ENCODE measurements at regions not wholly inside any gene's neighbourhood (a gene's known extent, or its start where the extent isn't known, plus 50 kb on each side); places are given as distances from the start of the nearest gene placed in this dataset.

- no peaks in the 10 kb centered on the region for H3K23me2 ChIP-seq (ENCODE audit: low read depth, low read length)
- CTCF ChIA-PET (ENCODE audit: partially characterized antibody): interaction anchor here (1.7 to 2.8 kb wide), 2 partner anchors 11 to 50 kb away, joined by 5 to 9 read pairs; no protein-coding TSS in a partner anchor
- no peaks in the 10 kb centered on the region for H3K9me3 ChIP-seq (ENCODE audit: insufficient read depth in 2 of 2, low read depth in 1 of 2, low read length in 1 of 2)
- H2BK120ac ChIP-seq (replicated peaks; ENCODE audit: low read depth, low read length): no peak overlapping the region
- H2BK15ac ChIP-seq (ENCODE audit: low read length): peak overlapping the region; percentile 66; the same call in 1 of the 2 replicates
- no peak overlapping the region for H3K4me3 ChIP-seq (ENCODE audit: extremely low read depth in 1 of 4, insufficient read depth in 2 of 4, low read depth in 3 of 4, low read length in 4 of 4)
- no peak overlapping the region for H3K4ac ChIP-seq (replicated peaks; ENCODE audit: insufficient read length, low read depth, low read length)
- peaks cover 0 to 3% (median 2%) of the 10 kb centered on the region in 4 experiments; a peak in 2 of 7 replicates for H3K4me1 ChIP-seq (replicated peaks in 1 of 4; ENCODE audit: control insufficient read depth in 3 of 4, insufficient read depth in 4 of 4, low read length in 3 of 4)
- H2BK12ac ChIP-seq (ENCODE audit: low read depth, low read length): no peak overlapping the region
- H3K23ac ChIP-seq (ENCODE audit: insufficient read length): peak overlapping the region; percentile 92
- no peak overlapping the region for H4K5ac ChIP-seq (ENCODE audit: insufficient read length, low read depth, low read length)
- FAIRE-seq (no peak), DNase-seq (ENCODE audit: low read depth in 1 of 2, low spot score in 2 of 2) (no peak)
- H3K36me3 ChIP-seq (ENCODE audit: control insufficient read depth in 2 of 4, insufficient read depth in 4 of 4, low read length in 3 of 4): no peaks in the 10 kb centered on the region
- WGBS, 2 experiments (ENCODE audit: extremely low coverage in 1 of 2, insufficient coverage in 1 of 2, insufficient read length in 1 of 2, insufficient replicate concordance in 2 of 2, low coverage in 1 of 2, low lambda C conversion rate in 2 of 2, missing lambda C conversion rate in 1 of 2): 87% methylated on average over 6 of the region's 6 CpGs; no CpG with 5 or more reads in 1 of the 2 experiments
- no peaks in the 10 kb centered on the region for H3K27me3 ChIP-seq (replicated peaks in 1 of 4; ENCODE audit: control insufficient read depth in 3 of 4, extremely low read depth in 1 of 4, insufficient read depth in 3 of 4, low read length in 3 of 4)
- H3K14ac ChIP-seq (ENCODE audit: insufficient read length): no peak overlapping the region
- no peak overlapping the region for H2BK5ac ChIP-seq (ENCODE audit: low read depth, low read length)
- POLR2A ChIA-PET (ENCODE audit: partially characterized antibody): interaction anchor here (0.7 to 1.6 kb wide), 2 partner anchors 10 to 36 kb away, joined by 3 to 5 read pairs; no protein-coding TSS in a partner anchor
- no peak overlapping the region for H2AK5ac ChIP-seq (ENCODE audit: low read depth, low read length)
- H2AFZ ChIP-seq (ENCODE audit: low read length): no peak overlapping the region
- no peaks in the 10 kb centered on the region; a peak in 1 of 4 replicates for H3K79me2 ChIP-seq (ENCODE audit: control insufficient read depth in 1 of 2, insufficient read depth in 2 of 2, low read length in 2 of 2)
- no peak overlapping the region for H4K8ac ChIP-seq (ENCODE audit: extremely low read depth, insufficient read depth, low read length)
- H3K27ac ChIP-seq (ENCODE audit: low read depth, low read length): no peak overlapping the region
- no peak overlapping the region for H3K9ac ChIP-seq (replicated peaks in 1 of 4; ENCODE audit: extremely low read depth in 1 of 4, low read depth in 3 of 4, low read length in 3 of 4)
- H3K79me1 ChIP-seq (ENCODE audit: low read depth, low read length): no peaks in the 10 kb centered on the region
- H2BK20ac ChIP-seq (ENCODE audit: low read length): no peak overlapping the region
- no peak overlapping the region for H3K18ac ChIP-seq (ENCODE audit: extremely low read depth, low read length)
- no peaks in the 10 kb centered on the region for H4K20me1 ChIP-seq (replicated peaks in 1 of 2; ENCODE audit: control insufficient read depth in 1 of 2, insufficient read depth in 2 of 2, low read length in 2 of 2)
- no peak overlapping the region for H3K4me2 ChIP-seq (ENCODE audit: insufficient read depth in 1 of 2, low read depth in 2 of 2, low read length in 2 of 2)
- peak overlapping the region; percentile 85 for H4K91ac ChIP-seq (replicated peaks; ENCODE audit: insufficient read length, low read length)
- no peak overlapping the region for H3K56ac ChIP-seq (replicated peaks; ENCODE audit: insufficient read length, low read depth, low read length)
- TF ChIP-seq TBP (IDR thresholded peaks at IDR 0.05; ENCODE audit: low read depth, low read length) (no peak), SP2 (IDR thresholded peaks at IDR 0.05; ENCODE audit: low read length) (no peak), TAF1 (IDR thresholded peaks at IDR 0.05; ENCODE audit: low read depth, low read length) (no peak), SP1 (IDR thresholded peaks at IDR 0.05; ENCODE audit: low read depth, low read length) (no peak), FOSL1 (IDR thresholded peaks at IDR 0.05; ENCODE audit: insufficient read depth, low read depth, low read length) (no peak), RXRA (IDR thresholded peaks at IDR 0.05; ENCODE audit: insufficient read depth, low read depth, low read length) (no peak), EZH2 (IDR thresholded peaks at IDR 0.05; ENCODE audit: low read depth, low read length, severe bottlenecking) (no peak), CREB1 (IDR thresholded peaks at IDR 0.05) (no peak), CBX5 (IDR thresholded peaks at IDR 0.05; ENCODE audit: low read depth, low read length) (no peak), GTF2F1 (IDR thresholded peaks at IDR 0.05; ENCODE audit: borderline replicate concordance, low read depth, low read length) (no peak)
These were observed 88.2 kb upstream of the TMEM18 start for GRCh38 chr2:765369-765768.
